Panc1 (cell line): ENCODE measurements at regions not wholly inside any gene's neighbourhood (a gene's known extent, or its start where the extent isn't known, plus 50 kb on each side); places are given as distances from the start of the nearest gene placed in this dataset.

Experiments used
- ATAC-seq: fragments of 200-7000 bp; cut with Tn5 transposase; 2 replicates; pipeline ENCODE4 v1.9.1; 2020; ENCODE audit warnings: mild to moderate bottlenecking, moderate library complexity
- BruUV-seq: library from RNA; stranded (reverse); fragments of 400-500 nt; replicated peaks from 2 replicates; lab custom pipeline; 2021; lab: Mats Ljungman, UMichigan
- CTCF ChIA-PET: fragments of 300-600 bp; sonication (Branson Sonifier 250); formaldehyde crosslinking; loops from one replicate; lab custom pipeline; 2022; ENCODE audit warnings: antibody characterized with exemption; lab: Charles Lee
- POLR2A ChIA-PET: fragments of 300-600 bp; sonication (Branson Sonifier 250); formaldehyde crosslinking; loops from one replicate; lab custom pipeline; 2022; ENCODE audit warnings: antibody characterized with exemption; lab: Charles Lee
- DNase-seq: peaks from one replicate; pipeline ENCODE4 v3.0.0-alpha.2; 2010; ENCODE audit warnings: low read depth, low spot score
- H3K27ac ChIP-seq: 2 replicates; pipeline ENCODE4 v1.5.1; 2011; ENCODE audit warnings: mild to moderate bottlenecking, low read length, inconsistent platforms
- H3K27me3 ChIP-seq: fragments of 200-500 bp; sonication (Bioruptor generic); 2 replicates; pipeline ENCODE4 v1.6.0; 2014; ENCODE audit warnings: low read length, inconsistent platforms; ENCODE audit not compliant: control insufficient read depth, insufficient read depth
- H3K36me3 ChIP-seq: fragments of 200-500 bp; sonication (Bioruptor generic); 2 replicates; pipeline ENCODE4 v1.5.1; 2014; ENCODE audit warnings: inconsistent platforms, mild to moderate bottlenecking, low read length, moderate library complexity; ENCODE audit not compliant: control insufficient read depth, insufficient read depth
- H3K4me1 ChIP-seq: 2 replicates; pipeline ENCODE4 v1.5.1; 2011; ENCODE audit warnings: inconsistent platforms, mild to moderate bottlenecking, low read length, moderate library complexity; ENCODE audit not compliant: control insufficient read depth, insufficient read depth
- H3K4me3 ChIP-seq, 2 experiments: 2 replicates each; pipeline ENCODE4 v1.5.1; 2011 to 2012; ENCODE audit warnings: low read depth in 2 of 2, low read length in 2 of 2, mild to moderate bottlenecking in 2 of 2, inconsistent platforms in 1 of 2, moderate library complexity in 1 of 2
- H3K9me3 ChIP-seq: fragments of 200-500 bp; sonication (Bioruptor generic); 2 replicates; pipeline ENCODE4 v1.5.1; 2014; ENCODE audit warnings: low read depth, mild to moderate bottlenecking, inconsistent platforms, low read length, moderate library complexity; ENCODE audit not compliant: control insufficient read depth, insufficient read depth
- POLR2AphosphoS5 ChIP-seq: IDR thresholded peaks from 2 replicates; pipeline ENCODE4 v1.6.1; 2012; ENCODE audit warnings: mild to moderate bottlenecking, low read depth, low read length, moderate library complexity
- SIN3A ChIP-seq: IDR thresholded peaks from 2 replicates; pipeline ENCODE4 v1.6.1; 2012; ENCODE audit warnings: low read depth, mild to moderate bottlenecking, low read length, moderate library complexity, borderline replicate concordance; ENCODE audit not compliant: insufficient read depth
- TCF7L2 ChIP-seq: IDR thresholded peaks from 2 replicates; pipeline ENCODE4 v1.6.1; 2011; ENCODE audit warnings: mild to moderate bottlenecking, low read depth, low read length, inconsistent platforms
- in situ Hi-C: cut with HindIII; loops from 2 replicates; pipeline ENCODE4 v1.10.0; 2016; ENCODE audit warnings: low sequenced_read_pairs, low pct_unique_long_range_greater_than_20kb
- intact Hi-C: fragments of 100-400 bp; cut with micrococcal nuclease; formaldehyde crosslinking; loops from one replicate; pipeline ENCODE4 v1.10.0; 2022; ENCODE audit not compliant: unreplicated experiment
- TF ChIP-seq, protein P1 (sequence below): fragments of 450-650 bp; IDR thresholded peaks from 2 replicates; pipeline ENCODE4 v1.5.1; 2017; ENCODE audit warnings: mild to moderate bottlenecking
- TF ChIP-seq, protein P2 (sequence below), 2 experiments: IDR thresholded peaks; 2 replicates each; pipeline ENCODE4 v1.6.1; 2011 to 2012; ENCODE audit warnings: low read depth in 2 of 2, control low read depth in 1 of 2, low read length in 1 of 2, mild to moderate bottlenecking in 1 of 2, moderate library complexity in 1 of 2; ENCODE audit not compliant: insufficient read depth in 1 of 2

DNA sequence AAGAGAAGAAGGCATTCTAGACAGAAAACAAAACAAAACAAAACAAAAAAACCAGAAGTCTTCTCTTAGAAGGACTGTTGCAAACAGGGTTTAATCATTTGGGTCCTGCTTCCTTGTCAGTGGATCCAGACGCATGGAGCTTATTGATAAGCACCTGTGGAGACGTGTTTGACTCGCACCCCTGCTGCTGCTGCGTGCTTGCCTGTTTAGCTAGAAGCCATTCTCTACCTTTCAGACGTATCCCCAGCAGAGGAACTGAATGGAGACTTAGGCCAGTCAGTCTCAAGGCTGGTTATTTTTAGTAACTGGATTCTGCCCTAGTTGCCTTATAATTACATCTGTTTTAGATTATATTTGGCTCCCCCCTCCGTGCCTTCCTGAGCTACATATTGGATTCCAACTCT is 186.1 kb upstream of the EEA1 start:
- H3K4me3 ChIP-seq, result no peak overlapping the region
- TF ChIP-seq SIN3A (no peak), TCF7L2 (no peak), POLR2AphosphoS5 (no peak)
- TF ChIP-seq, protein P1, sequence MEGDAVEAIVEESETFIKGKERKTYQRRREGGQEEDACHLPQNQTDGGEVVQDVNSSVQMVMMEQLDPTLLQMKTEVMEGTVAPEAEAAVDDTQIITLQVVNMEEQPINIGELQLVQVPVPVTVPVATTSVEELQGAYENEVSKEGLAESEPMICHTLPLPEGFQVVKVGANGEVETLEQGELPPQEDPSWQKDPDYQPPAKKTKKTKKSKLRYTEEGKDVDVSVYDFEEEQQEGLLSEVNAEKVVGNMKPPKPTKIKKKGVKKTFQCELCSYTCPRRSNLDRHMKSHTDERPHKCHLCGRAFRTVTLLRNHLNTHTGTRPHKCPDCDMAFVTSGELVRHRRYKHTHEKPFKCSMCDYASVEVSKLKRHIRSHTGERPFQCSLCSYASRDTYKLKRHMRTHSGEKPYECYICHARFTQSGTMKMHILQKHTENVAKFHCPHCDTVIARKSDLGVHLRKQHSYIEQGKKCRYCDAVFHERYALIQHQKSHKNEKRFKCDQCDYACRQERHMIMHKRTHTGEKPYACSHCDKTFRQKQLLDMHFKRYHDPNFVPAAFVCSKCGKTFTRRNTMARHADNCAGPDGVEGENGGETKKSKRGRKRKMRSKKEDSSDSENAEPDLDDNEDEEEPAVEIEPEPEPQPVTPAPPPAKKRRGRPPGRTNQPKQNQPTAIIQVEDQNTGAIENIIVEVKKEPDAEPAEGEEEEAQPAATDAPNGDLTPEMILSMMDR, result no peak
- TF ChIP-seq, protein P2, sequence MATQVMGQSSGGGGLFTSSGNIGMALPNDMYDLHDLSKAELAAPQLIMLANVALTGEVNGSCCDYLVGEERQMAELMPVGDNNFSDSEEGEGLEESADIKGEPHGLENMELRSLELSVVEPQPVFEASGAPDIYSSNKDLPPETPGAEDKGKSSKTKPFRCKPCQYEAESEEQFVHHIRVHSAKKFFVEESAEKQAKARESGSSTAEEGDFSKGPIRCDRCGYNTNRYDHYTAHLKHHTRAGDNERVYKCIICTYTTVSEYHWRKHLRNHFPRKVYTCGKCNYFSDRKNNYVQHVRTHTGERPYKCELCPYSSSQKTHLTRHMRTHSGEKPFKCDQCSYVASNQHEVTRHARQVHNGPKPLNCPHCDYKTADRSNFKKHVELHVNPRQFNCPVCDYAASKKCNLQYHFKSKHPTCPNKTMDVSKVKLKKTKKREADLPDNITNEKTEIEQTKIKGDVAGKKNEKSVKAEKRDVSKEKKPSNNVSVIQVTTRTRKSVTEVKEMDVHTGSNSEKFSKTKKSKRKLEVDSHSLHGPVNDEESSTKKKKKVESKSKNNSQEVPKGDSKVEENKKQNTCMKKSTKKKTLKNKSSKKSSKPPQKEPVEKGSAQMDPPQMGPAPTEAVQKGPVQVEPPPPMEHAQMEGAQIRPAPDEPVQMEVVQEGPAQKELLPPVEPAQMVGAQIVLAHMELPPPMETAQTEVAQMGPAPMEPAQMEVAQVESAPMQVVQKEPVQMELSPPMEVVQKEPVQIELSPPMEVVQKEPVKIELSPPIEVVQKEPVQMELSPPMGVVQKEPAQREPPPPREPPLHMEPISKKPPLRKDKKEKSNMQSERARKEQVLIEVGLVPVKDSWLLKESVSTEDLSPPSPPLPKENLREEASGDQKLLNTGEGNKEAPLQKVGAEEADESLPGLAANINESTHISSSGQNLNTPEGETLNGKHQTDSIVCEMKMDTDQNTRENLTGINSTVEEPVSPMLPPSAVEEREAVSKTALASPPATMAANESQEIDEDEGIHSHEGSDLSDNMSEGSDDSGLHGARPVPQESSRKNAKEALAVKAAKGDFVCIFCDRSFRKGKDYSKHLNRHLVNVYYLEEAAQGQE (IDR thresholded peaks at IDR 0.05; ENCODE audit: insufficient read depth in 1 of 2, low read depth in 2 of 2, low read length in 1 of 2), result no peak
- CTCF ChIA-PET, result no interaction called here
- intact Hi-C loops (no loop called here), in situ Hi-C loops (no loop called here)
- no TSS peak for BruUV-seq
- H3K9me3 ChIP-seq, result no peaks in the 10 kb centered on the region
- no peaks in the 10 kb centered on the region for H3K36me3 ChIP-seq
- DNase-seq (no peak), ATAC-seq (no peak)
- H3K4me1 ChIP-seq, result no peaks in the 10 kb centered on the region
- no peak overlapping the region for H3K27ac ChIP-seq
- H3K27me3 ChIP-seq, result no peaks in the 10 kb centered on the region
- POLR2A ChIA-PET, result no interaction called here

DNA sequence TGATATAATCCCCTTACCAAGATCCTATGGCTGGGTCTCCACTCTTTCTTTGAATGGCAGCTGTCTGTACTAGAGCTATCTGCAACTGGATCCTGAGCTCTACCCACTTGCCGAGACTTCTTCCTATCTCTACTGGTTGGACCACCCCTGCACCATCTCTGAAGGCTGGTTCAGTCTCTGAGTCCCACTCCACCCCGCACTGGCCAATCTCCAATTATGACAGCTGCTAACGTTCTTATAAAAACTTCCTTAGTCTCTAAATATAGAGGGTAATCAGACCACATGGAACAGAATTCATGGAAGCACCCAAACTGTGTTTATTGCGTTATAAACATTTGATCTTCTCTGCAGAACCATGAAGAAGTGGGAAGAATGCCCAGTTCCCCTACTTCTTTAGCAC is 186.6 kb upstream of the EEA1 start:
- no peak for DNase-seq
- no TSS peak for BruUV-seq
- no peak overlapping the region for H3K4me3 ChIP-seq
- in situ Hi-C loops (no loop called here), intact Hi-C loops (no loop called here)
- H3K27ac ChIP-seq, result no peak overlapping the region
- TF ChIP-seq, protein P1, result no peak
- TF ChIP-seq, protein P2 (IDR thresholded peaks at IDR 0.05; ENCODE audit: insufficient read depth in 1 of 2, low read depth in 2 of 2, low read length in 1 of 2), result no peak
- TF ChIP-seq SIN3A (no peak), TCF7L2 (no peak), POLR2AphosphoS5 (no peak)
- no peaks in the 10 kb centered on the region for H3K36me3 ChIP-seq
- ChIA-PET POLR2A (no interaction called here), CTCF (no interaction called here)
- no peaks in the 10 kb centered on the region for H3K9me3 ChIP-seq
- H3K4me1 ChIP-seq, result no peaks in the 10 kb centered on the region
- no peak for ATAC-seq
- no peaks in the 10 kb centered on the region for H3K27me3 ChIP-seq
